ENCODE measurements at regions not wholly inside any gene's neighbourhood (a gene's known extent, or its start where the extent isn't known, plus 50 kb on each side); places are given as distances from the start of the nearest gene placed in this dataset.

DNA sequence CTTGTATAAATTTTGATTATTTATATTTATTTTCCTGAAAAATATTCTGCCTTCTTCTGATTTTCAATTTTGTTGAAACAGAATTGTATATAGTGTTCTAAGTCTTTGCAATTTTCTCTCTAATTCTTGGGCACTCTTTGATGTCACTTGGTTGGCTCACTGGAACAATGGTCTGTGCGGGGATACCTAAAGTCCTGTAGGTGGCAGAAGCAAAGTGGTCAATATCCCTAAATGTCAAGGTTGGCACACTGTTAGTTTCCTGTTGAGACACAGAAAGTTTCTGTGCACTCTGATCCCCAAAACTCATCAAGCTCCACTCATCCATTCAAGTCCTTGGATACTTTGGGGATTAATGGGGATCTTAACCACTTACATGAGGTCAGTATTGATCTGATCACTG, 480.8 kb upstream of the CCNG1 start:
- no peak for TF ChIP-seq EZH2 (IDR thresholded peaks at IDR 0.05; ENCODE audit: borderline replicate concordance, insufficient read depth, low read depth, low read length, poor library complexity, severe bottlenecking)
- TF ChIP-seq, protein P1, sequence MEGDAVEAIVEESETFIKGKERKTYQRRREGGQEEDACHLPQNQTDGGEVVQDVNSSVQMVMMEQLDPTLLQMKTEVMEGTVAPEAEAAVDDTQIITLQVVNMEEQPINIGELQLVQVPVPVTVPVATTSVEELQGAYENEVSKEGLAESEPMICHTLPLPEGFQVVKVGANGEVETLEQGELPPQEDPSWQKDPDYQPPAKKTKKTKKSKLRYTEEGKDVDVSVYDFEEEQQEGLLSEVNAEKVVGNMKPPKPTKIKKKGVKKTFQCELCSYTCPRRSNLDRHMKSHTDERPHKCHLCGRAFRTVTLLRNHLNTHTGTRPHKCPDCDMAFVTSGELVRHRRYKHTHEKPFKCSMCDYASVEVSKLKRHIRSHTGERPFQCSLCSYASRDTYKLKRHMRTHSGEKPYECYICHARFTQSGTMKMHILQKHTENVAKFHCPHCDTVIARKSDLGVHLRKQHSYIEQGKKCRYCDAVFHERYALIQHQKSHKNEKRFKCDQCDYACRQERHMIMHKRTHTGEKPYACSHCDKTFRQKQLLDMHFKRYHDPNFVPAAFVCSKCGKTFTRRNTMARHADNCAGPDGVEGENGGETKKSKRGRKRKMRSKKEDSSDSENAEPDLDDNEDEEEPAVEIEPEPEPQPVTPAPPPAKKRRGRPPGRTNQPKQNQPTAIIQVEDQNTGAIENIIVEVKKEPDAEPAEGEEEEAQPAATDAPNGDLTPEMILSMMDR (IDR thresholded peaks at IDR 0.05) = no peak

Measured in B cell (primary cell).